HCT116 (cell line): ENCODE measurements at regions not wholly inside any gene's neighbourhood (a gene's known extent, or its start where the extent isn't known, plus 50 kb on each side); places are given as distances from the start of the nearest gene placed in this dataset.

Source experiments
- ATAC-seq: fragments of 200-7000 bp; cut with Tn5 transposase; 2 replicates; pipeline ENCODE4 v1.9.1; 2020; ENCODE audit warnings: mild to moderate bottlenecking, moderate library complexity
- BruUV-seq: library from RNA; stranded (reverse); fragments of 400-500 nt; replicated peaks from 2 replicates; lab custom pipeline; 2021; lab: Mats Ljungman, UMichigan
- CTCF ChIA-PET: fragments of 300-600 bp; sonication (Branson Sonifier 250); formaldehyde crosslinking; loops from one replicate; lab custom pipeline; 2021; ENCODE audit warnings: antibody characterized with exemption; lab: Charles Lee
- POLR2A ChIA-PET: fragments of 300-600, 350-600 bp; sonication (Branson Sonifier 250); formaldehyde crosslinking; loops from one replicate; lab custom pipeline; 2021; ENCODE audit warnings: antibody characterized with exemption; lab: Charles Lee
- RAD21 ChIA-PET, 2 experiments: fragments of 300-600 bp; sonication (Branson Sonifier 250); formaldehyde crosslinking; loops; one replicate each; lab custom pipeline; 2023; ENCODE audit warnings: low total read pairs in 2 of 2; ENCODE audit not compliant: uncharacterized antibody in 2 of 2, unreplicated experiment in 2 of 2, low non-redundant PET in 1 of 2; lab: Charles Lee
- DNase-seq: peaks from one replicate; pipeline ENCODE4 v3.0.0-alpha.2; 2010; ENCODE audit warnings: low read depth, low spot score
- H2AFZ ChIP-seq: fragments of 200-600 bp; shearing (Covaris generic), sonication (generic); 2 replicates; pipeline ENCODE4 v1.6.1; 2017; ENCODE audit warnings: low read depth, mixed run types, mixed read lengths, antibody characterized with exemption, low read length; ENCODE audit not compliant: poor library complexity, severe bottlenecking
- H3K27ac ChIP-seq: 2 replicates; pipeline ENCODE4 v1.5.1; 2012; ENCODE audit warnings: low read depth, low read length
- H3K27me3 ChIP-seq: fragments of 200-600 bp; sonication (generic); 2 replicates; pipeline ENCODE4 v1.6.1; 2016; ENCODE audit warnings: mixed run types, low read length, mixed read lengths; ENCODE audit not compliant: insufficient read depth
- H3K36me3 ChIP-seq, 2 experiments: fragments of 200-500 bp in 1 of 2; fragments of 200-600 bp in 1 of 2; sonication (Bioruptor generic) in 1 of 2; sonication (generic) in 1 of 2; 2 replicates each; pipeline versions ENCODE4 v1.5.1 to v1.6.1; 2014 to 2016; ENCODE audit warnings: low read length in 2 of 2, inconsistent platforms in 1 of 2, mixed read lengths in 1 of 2, mixed run types in 1 of 2; ENCODE audit not compliant: insufficient read depth in 2 of 2, control insufficient read depth in 1 of 2
- H3K4me1 ChIP-seq, 2 experiments: fragments of 200-600 bp in 1 of 2; sonication (generic) in 1 of 2; 2 replicates each; pipeline versions ENCODE4 v1.5.1 to v1.6.1; 2012 to 2017; ENCODE audit warnings: low read length in 2 of 2, inconsistent platforms in 1 of 2, mild to moderate bottlenecking in 1 of 2, mixed read lengths in 1 of 2, mixed run types in 1 of 2, moderate library complexity in 1 of 2; ENCODE audit not compliant: insufficient read depth in 2 of 2, control insufficient read depth in 1 of 2
- H3K4me2 ChIP-seq: fragments of 200-600 bp; sonication (generic); 2 replicates; pipeline ENCODE4 v1.6.1; 2017; ENCODE audit warnings: mixed run types, low read length, mixed read lengths
- H3K4me3 ChIP-seq, 2 experiments: fragments of 200-600 bp in 1 of 2; sonication (generic) in 1 of 2; replicated peaks in 1 of 2; 2 replicates each; pipeline ENCODE4 v1.5.1; 2011 to 2016; ENCODE audit warnings: low read length in 2 of 2, control low read depth in 1 of 2, low read depth in 1 of 2, mild to moderate bottlenecking in 1 of 2, mixed read lengths in 1 of 2, mixed run types in 1 of 2
- H3K79me2 ChIP-seq: fragments of 200-600 bp; sonication (generic); 2 replicates; pipeline ENCODE4 v1.6.1; 2017; ENCODE audit warnings: mild to moderate bottlenecking, mixed run types, low read length, moderate library complexity, mixed read lengths; ENCODE audit not compliant: insufficient read depth
- H3K9ac ChIP-seq: fragments of 200-600 bp; sonication (generic); 2 replicates; pipeline ENCODE4 v1.6.1; 2016; ENCODE audit warnings: low read length, mixed read lengths
- H3K9me2 ChIP-seq: fragments of 200-600 bp; sonication (generic), shearing (Covaris generic); 2 replicates; pipeline ENCODE4 v1.6.1; 2017; ENCODE audit warnings: mixed run types, mild to moderate bottlenecking, moderate library complexity; ENCODE audit not compliant: insufficient read depth
- H3K9me3 ChIP-seq, 2 experiments: fragments of 200-500 bp in 1 of 2; fragments of 200-600 bp in 1 of 2; sonication (Bioruptor generic) in 1 of 2; sonication (generic) in 1 of 2; 2 replicates each; pipeline ENCODE4 v1.6.1; 2014 to 2017; ENCODE audit warnings: low read length in 2 of 2, mixed read lengths in 2 of 2, inconsistent platforms in 1 of 2, low read depth in 1 of 2, mild to moderate bottlenecking in 1 of 2, mixed run types in 1 of 2, moderate library complexity in 1 of 2; ENCODE audit not compliant: control insufficient read depth in 1 of 2, insufficient read depth in 1 of 2
- H4K20me1 ChIP-seq: fragments of 200-600 bp; sonication (generic), shearing (Covaris generic); 2 replicates; pipeline ENCODE4 v1.6.1; 2017; ENCODE audit warnings: mixed run types, mild to moderate bottlenecking, moderate library complexity; ENCODE audit not compliant: insufficient read depth
- CEBPB ChIP-seq: IDR thresholded peaks from 2 replicates; pipeline ENCODE4 v1.6.1; 2012; ENCODE audit warnings: low read depth
- EGR1 ChIP-seq: IDR thresholded peaks from 2 replicates; pipeline ENCODE4 v1.6.1; 2012; ENCODE audit warnings: low read depth
- EZH2 ChIP-seq: fragments of 200-600 bp; sonication (generic); IDR thresholded peaks from 2 replicates; pipeline ENCODE4 v1.6.1; 2017; ENCODE audit warnings: antibody characterized with exemption, mixed run types
- EZH2phosphoT487 ChIP-seq: fragments of 200-600 bp; IDR thresholded peaks from 2 replicates; pipeline ENCODE4 v1.6.1; 2018; ENCODE audit warnings: antibody characterized with exemption, borderline replicate concordance
- FOSL1 ChIP-seq: IDR thresholded peaks from 2 replicates; pipeline ENCODE4 v1.6.1; 2012; ENCODE audit warnings: low read depth
- POLR2A ChIP-seq: IDR thresholded peaks from 2 replicates; pipeline ENCODE4 v1.7.0; 2011; ENCODE audit warnings: borderline replicate concordance; ENCODE audit not compliant: insufficient read depth, insufficient read length; ENCODE audit errors: extremely low read depth
- POLR2AphosphoS5 ChIP-seq: IDR thresholded peaks from 2 replicates; pipeline ENCODE4 v1.6.1; 2011; ENCODE audit warnings: mild to moderate bottlenecking, low read depth, low read length, moderate library complexity
- RAD21 ChIP-seq: IDR thresholded peaks from 2 replicates; pipeline ENCODE4 v1.6.1; 2012; ENCODE audit warnings: low read depth, mild to moderate bottlenecking
- SIN3A ChIP-seq: IDR thresholded peaks from 2 replicates; pipeline ENCODE4 v1.6.1; 2012; ENCODE audit warnings: low read depth
- SRF ChIP-seq: IDR thresholded peaks from 2 replicates; pipeline ENCODE4 v1.6.1; 2012; ENCODE audit warnings: low read depth
- YY1 ChIP-seq: IDR thresholded peaks from 2 replicates; pipeline ENCODE4 v1.6.1; 2011; ENCODE audit warnings: low read length, low read depth, moderate library complexity, mild to moderate bottlenecking; ENCODE audit not compliant: insufficient replicate concordance; ENCODE audit errors: extremely low read depth
- ZNF274 ChIP-seq: fragments of 200-500 bp; sonication (Bioruptor generic); IDR thresholded peaks from 2 replicates; pipeline ENCODE4 v1.6.1; 2014; ENCODE audit warnings: mild to moderate bottlenecking, low read depth, low read length, inconsistent platforms
- intact Hi-C: fragments of 100-400 bp; cut with micrococcal nuclease; formaldehyde crosslinking; loops from 2 replicates; pipeline ENCODE4 v1.10.0; 2022
- TF ChIP-seq, protein P1 (sequence below): IDR thresholded peaks from 2 replicates; pipeline ENCODE4 v1.6.1; 2012
- TF ChIP-seq, protein P2 (sequence below): IDR thresholded peaks from 2 replicates; pipeline ENCODE4 v1.6.1; 2012
- TF ChIP-seq, protein P3 (sequence below): IDR thresholded peaks from 2 replicates; pipeline ENCODE4 v1.6.1; 2012; ENCODE audit warnings: low read depth
- TF ChIP-seq, protein P4 (sequence below): IDR thresholded peaks from 2 replicates; pipeline ENCODE4 v1.6.1; 2011; ENCODE audit warnings: mild to moderate bottlenecking, low read length, moderate library complexity; ENCODE audit not compliant: insufficient replicate concordance; ENCODE audit errors: extremely low read depth

DNA sequence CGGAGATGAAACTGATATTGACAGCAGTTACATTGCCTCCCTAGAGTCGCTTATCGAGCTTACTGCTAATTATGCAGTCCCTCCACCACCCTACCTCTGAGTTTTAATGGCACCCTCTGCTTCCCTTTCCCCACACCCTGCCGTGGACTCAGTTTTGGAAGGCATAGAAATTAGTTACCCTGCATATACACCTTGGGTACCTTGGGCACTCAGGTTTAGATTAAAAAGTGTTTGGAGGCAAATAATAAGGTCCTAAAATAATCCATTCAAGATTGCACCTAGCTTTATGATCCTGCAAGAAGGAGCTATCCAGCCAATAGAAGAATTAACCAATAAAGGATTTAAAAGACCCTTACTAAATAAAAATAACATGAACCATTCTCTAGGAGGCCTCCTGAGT, 117.8 kb upstream of the AGBL1 start:
- TF ChIP-seq, protein P1, sequence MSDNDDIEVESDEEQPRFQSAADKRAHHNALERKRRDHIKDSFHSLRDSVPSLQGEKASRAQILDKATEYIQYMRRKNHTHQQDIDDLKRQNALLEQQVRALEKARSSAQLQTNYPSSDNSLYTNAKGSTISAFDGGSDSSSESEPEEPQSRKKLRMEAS: no peak
- TF ChIP-seq SIN3A (no peak), SRF (no peak), POLR2A (no peak), EZH2phosphoT487 (no peak), ZNF274 (no peak), EZH2 (no peak), RAD21 (no peak), POLR2AphosphoS5 (no peak), EGR1 (no peak), CEBPB (no peak), FOSL1 (no peak), YY1 (no peak)
- TF ChIP-seq, protein P2, sequence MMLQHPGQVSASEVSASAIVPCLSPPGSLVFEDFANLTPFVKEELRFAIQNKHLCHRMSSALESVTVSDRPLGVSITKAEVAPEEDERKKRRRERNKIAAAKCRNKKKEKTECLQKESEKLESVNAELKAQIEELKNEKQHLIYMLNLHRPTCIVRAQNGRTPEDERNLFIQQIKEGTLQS: no peak
- TF ChIP-seq, protein P3, sequence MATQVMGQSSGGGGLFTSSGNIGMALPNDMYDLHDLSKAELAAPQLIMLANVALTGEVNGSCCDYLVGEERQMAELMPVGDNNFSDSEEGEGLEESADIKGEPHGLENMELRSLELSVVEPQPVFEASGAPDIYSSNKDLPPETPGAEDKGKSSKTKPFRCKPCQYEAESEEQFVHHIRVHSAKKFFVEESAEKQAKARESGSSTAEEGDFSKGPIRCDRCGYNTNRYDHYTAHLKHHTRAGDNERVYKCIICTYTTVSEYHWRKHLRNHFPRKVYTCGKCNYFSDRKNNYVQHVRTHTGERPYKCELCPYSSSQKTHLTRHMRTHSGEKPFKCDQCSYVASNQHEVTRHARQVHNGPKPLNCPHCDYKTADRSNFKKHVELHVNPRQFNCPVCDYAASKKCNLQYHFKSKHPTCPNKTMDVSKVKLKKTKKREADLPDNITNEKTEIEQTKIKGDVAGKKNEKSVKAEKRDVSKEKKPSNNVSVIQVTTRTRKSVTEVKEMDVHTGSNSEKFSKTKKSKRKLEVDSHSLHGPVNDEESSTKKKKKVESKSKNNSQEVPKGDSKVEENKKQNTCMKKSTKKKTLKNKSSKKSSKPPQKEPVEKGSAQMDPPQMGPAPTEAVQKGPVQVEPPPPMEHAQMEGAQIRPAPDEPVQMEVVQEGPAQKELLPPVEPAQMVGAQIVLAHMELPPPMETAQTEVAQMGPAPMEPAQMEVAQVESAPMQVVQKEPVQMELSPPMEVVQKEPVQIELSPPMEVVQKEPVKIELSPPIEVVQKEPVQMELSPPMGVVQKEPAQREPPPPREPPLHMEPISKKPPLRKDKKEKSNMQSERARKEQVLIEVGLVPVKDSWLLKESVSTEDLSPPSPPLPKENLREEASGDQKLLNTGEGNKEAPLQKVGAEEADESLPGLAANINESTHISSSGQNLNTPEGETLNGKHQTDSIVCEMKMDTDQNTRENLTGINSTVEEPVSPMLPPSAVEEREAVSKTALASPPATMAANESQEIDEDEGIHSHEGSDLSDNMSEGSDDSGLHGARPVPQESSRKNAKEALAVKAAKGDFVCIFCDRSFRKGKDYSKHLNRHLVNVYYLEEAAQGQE: no peak
- TF ChIP-seq, protein P4, sequence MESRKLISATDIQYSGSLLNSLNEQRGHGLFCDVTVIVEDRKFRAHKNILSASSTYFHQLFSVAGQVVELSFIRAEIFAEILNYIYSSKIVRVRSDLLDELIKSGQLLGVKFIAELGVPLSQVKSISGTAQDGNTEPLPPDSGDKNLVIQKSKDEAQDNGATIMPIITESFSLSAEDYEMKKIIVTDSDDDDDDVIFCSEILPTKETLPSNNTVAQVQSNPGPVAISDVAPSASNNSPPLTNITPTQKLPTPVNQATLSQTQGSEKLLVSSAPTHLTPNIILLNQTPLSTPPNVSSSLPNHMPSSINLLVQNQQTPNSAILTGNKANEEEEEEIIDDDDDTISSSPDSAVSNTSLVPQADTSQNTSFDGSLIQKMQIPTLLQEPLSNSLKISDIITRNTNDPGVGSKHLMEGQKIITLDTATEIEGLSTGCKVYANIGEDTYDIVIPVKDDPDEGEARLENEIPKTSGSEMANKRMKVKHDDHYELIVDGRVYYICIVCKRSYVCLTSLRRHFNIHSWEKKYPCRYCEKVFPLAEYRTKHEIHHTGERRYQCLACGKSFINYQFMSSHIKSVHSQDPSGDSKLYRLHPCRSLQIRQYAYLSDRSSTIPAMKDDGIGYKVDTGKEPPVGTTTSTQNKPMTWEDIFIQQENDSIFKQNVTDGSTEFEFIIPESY: no peak
- no peaks in the 10 kb centered on the region for H3K9me2 ChIP-seq
- H3K27me3 ChIP-seq: peaks cover 6% of the 10 kb centered on the region
- intact Hi-C loops: no loop called here
- DNase-seq (no peak), ATAC-seq (no peak)
- H3K9ac ChIP-seq: no peak overlapping the region
- RAD21 ChIA-PET: no interaction called here
- no peak overlapping the region for H3K4me2 ChIP-seq
- H3K9me3 ChIP-seq: no peaks in the 10 kb centered on the region
- H3K4me1 ChIP-seq: no peaks in the 10 kb centered on the region
- POLR2A ChIA-PET: no interaction called here
- no peaks in the 10 kb centered on the region for H3K36me3 ChIP-seq
- no peak overlapping the region for H2AFZ ChIP-seq
- H3K4me3 ChIP-seq: no peak overlapping the region
- H3K27ac ChIP-seq: no peak overlapping the region
- CTCF ChIA-PET: no interaction called here
- H4K20me1 ChIP-seq: no peaks in the 10 kb centered on the region
- H3K79me2 ChIP-seq: no peaks in the 10 kb centered on the region
- BruUV-seq: no TSS peak
